Trophoblast cell (in vitro differentiated cells and primary cell): ENCODE measurements at regions not wholly inside any gene's neighbourhood (a gene's known extent, or its start where the extent isn't known, plus 50 kb on each side); places are given as distances from the start of the nearest gene placed in this dataset.

Experiments
- DNase-seq, 2 donors: peaks; one replicate each; pipeline ENCODE4 v3.0.0-alpha.2; 2016
- H2AFZ ChIP-seq: 2 replicates; pipeline ENCODE4 v1.6.1; 2013; ENCODE audit warnings: low read length, moderate library complexity, mild to moderate bottlenecking; ENCODE audit not compliant: insufficient read depth, poor library complexity
- H2AK5ac ChIP-seq: 2 replicates; pipeline ENCODE4 v1.6.1; 2013; ENCODE audit warnings: mild to moderate bottlenecking, low read length
- H2BK120ac ChIP-seq: 2 replicates; pipeline ENCODE4 v1.6.1; 2013; ENCODE audit warnings: low read length, mild to moderate bottlenecking, moderate library complexity; ENCODE audit not compliant: insufficient read depth, poor library complexity
- H2BK12ac ChIP-seq: 2 replicates; pipeline ENCODE4 v1.6.1; 2013; ENCODE audit warnings: mild to moderate bottlenecking, low read length, moderate library complexity
- H2BK5ac ChIP-seq: 2 replicates; pipeline ENCODE4 v1.6.1; 2013; ENCODE audit warnings: low read length, low read depth, moderate library complexity, mild to moderate bottlenecking; ENCODE audit not compliant: poor library complexity
- H3K14ac ChIP-seq: 2 replicates; pipeline ENCODE4 v1.6.1; 2013; ENCODE audit warnings: mild to moderate bottlenecking, low read length
- H3K18ac ChIP-seq: 2 replicates; pipeline ENCODE4 v1.6.1; 2013; ENCODE audit warnings: mild to moderate bottlenecking, low read length
- H3K23ac ChIP-seq: 2 replicates; pipeline ENCODE4 v1.6.1; 2013; ENCODE audit warnings: low read length
- H3K27ac ChIP-seq: 2 replicates; pipeline ENCODE4 v1.5.1; 2013; ENCODE audit warnings: low read depth, mild to moderate bottlenecking, inconsistent platforms, low read length, moderate library complexity
- H3K27me3 ChIP-seq: 2 replicates; pipeline ENCODE4 v1.6.1; 2013; ENCODE audit warnings: inconsistent platforms, mild to moderate bottlenecking, low read length, moderate library complexity; ENCODE audit not compliant: insufficient read depth
- H3K36me3 ChIP-seq, 2 experiments: 1 replicate in 1 of 2; 2 replicates in 1 of 2; pipeline ENCODE4 v1.6.1; 2013; ENCODE audit warnings: low read length in 2 of 2, mild to moderate bottlenecking in 2 of 2, moderate library complexity in 1 of 2; ENCODE audit not compliant: insufficient read depth in 2 of 2, control insufficient read depth in 1 of 2
- H3K4ac ChIP-seq: 2 replicates; pipeline ENCODE4 v1.6.1; 2013; ENCODE audit warnings: low read depth, mild to moderate bottlenecking, low read length, moderate library complexity
- H3K4me1 ChIP-seq, 2 experiments: 1 replicate in 1 of 2; 2 replicates in 1 of 2; pipeline ENCODE4 v1.6.1; 2013; ENCODE audit warnings: low read length in 2 of 2, mild to moderate bottlenecking in 2 of 2, moderate library complexity in 1 of 2; ENCODE audit not compliant: insufficient read depth in 2 of 2, control insufficient read depth in 1 of 2
- H3K4me2 ChIP-seq: 2 replicates; pipeline ENCODE4 v1.6.1; 2013; ENCODE audit warnings: inconsistent platforms, mild to moderate bottlenecking, low read length, moderate library complexity
- H3K4me3 ChIP-seq: 2 replicates; pipeline ENCODE4 v1.5.1; 2013; ENCODE audit warnings: mild to moderate bottlenecking, low read depth, low read length, inconsistent platforms
- H3K79me1 ChIP-seq: one replicate; pipeline ENCODE4 v1.6.1; 2013; ENCODE audit warnings: low read length
- H3K79me2 ChIP-seq: 2 replicates; pipeline ENCODE4 v1.6.1; 2013; ENCODE audit warnings: low read length, mild to moderate bottlenecking; ENCODE audit not compliant: control insufficient read depth, insufficient read depth, poor library complexity
- H3K9ac ChIP-seq: 2 replicates; pipeline ENCODE4 v1.6.1; 2013; ENCODE audit warnings: mild to moderate bottlenecking, low read length
- H3K9me3 ChIP-seq: 2 replicates; pipeline ENCODE4 v1.6.1; 2013; ENCODE audit warnings: low read depth, mild to moderate bottlenecking, control low read depth, inconsistent platforms, low read length; ENCODE audit not compliant: insufficient read depth
- H4K12ac ChIP-seq: 2 replicates; pipeline ENCODE4 v1.6.1; 2013; ENCODE audit warnings: low read depth, mild to moderate bottlenecking, low read length, moderate library complexity
- H4K8ac ChIP-seq: 2 replicates; pipeline ENCODE4 v1.6.1; 2013; ENCODE audit warnings: low read depth, mild to moderate bottlenecking, low read length, moderate library complexity
- H4K91ac ChIP-seq: one replicate; pipeline ENCODE4 v1.6.1; 2013; ENCODE audit warnings: low read depth, mild to moderate bottlenecking, low read length, moderate library complexity
- WGBS: extraction: QIAGEN DNeasy Blood & Tissue Kit; methylation state at CpG from one replicate; pipeline ENCODE4 v1.1.7; 2013; ENCODE audit warnings: missing lambda C conversion rate; ENCODE audit not compliant: insufficient read length, insufficient coverage; ENCODE audit errors: extremely low coverage; 5-methylcytosine and 5-hydroxymethylcytosine counted together

DNA sequence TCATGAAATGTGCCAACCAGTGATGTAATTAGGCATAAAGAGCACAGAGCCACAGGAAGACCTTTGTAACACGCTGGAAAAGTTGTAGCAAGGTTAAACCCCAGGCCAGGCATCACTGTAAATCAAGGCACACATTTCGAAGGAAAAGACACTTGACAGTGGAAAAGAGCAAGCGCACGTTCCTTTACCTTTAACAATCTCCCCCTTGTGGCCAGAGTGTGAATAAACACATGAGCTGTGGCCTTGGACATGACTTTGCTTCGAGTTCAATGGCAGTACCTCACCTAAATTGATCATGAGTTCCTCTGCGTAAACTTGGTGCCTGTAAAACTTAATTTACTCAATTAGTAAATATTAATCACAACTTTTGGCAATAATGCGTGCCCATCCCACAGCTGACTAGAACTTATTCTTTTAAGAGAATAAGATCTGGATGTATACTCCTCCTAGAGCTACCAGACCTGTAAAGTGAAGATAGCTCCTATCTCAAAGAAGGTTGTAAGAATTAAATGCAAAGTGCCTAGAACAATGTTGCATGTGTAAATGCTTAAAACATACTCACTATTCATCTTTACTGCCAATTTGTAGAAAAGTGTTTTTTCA lies 757.0 kb upstream of the NECTIN3 start:
- no peak overlapping the region for H3K27ac ChIP-seq
- no peak overlapping the region for H2BK120ac ChIP-seq
- no peak overlapping the region for H4K91ac ChIP-seq
- no peaks in the 10 kb centered on the region for H3K79me2 ChIP-seq
- H3K23ac ChIP-seq = no peak overlapping the region
- no peak overlapping the region for H3K4me2 ChIP-seq
- no peak overlapping the region for H3K18ac ChIP-seq
- H4K8ac ChIP-seq = no peak overlapping the region
- peak; percentile 37 to 88 for DNase-seq
- H3K9me3 ChIP-seq = no peaks in the 10 kb centered on the region
- H2BK12ac ChIP-seq = no peak overlapping the region
- H3K4ac ChIP-seq = no peak overlapping the region
- no peak overlapping the region for H2AFZ ChIP-seq
- no peaks in the 10 kb centered on the region for H3K79me1 ChIP-seq
- H3K36me3 ChIP-seq = no peaks in the 10 kb centered on the region
- H3K9ac ChIP-seq = no peak overlapping the region
- no peak overlapping the region for H2BK5ac ChIP-seq
- H3K14ac ChIP-seq = no peak overlapping the region
- no peak overlapping the region for H4K12ac ChIP-seq
- H3K4me1 ChIP-seq = no peaks in the 10 kb centered on the region
- H3K27me3 ChIP-seq = no peaks in the 10 kb centered on the region
- H3K4me3 ChIP-seq = no peak overlapping the region
- no peak overlapping the region for H2AK5ac ChIP-seq
- WGBS = no CpG with 5 or more reads among the region's 7 CpGs

- Histone ChIP-seq H3K79me1 (no peaks in the 10 kb centered on the region), H3K14ac (no peak overlapping the region), H2BK12ac (no peak overlapping the region), H2AK5ac (no peak overlapping the region), H2AFZ (no peak overlapping the region), H3K79me2 (no peaks in the 10 kb centered on the region), H2BK5ac (no peak overlapping the region), H3K4me2 (no peak overlapping the region), H3K27ac (no peak overlapping the region), H4K8ac (no peak overlapping the region), H3K23ac (no peak overlapping the region), H4K91ac (no peak overlapping the region), H3K36me3 (no peaks in the 10 kb centered on the region), H3K27me3 (no peaks in the 10 kb centered on the region), H3K4me1 (no peaks in the 10 kb centered on the region), H3K18ac (no peak overlapping the region), H3K9me3 (no peaks in the 10 kb centered on the region), H2BK120ac (no peak overlapping the region), H4K12ac (no peak overlapping the region), H3K4ac (no peak overlapping the region), H3K4me3 (no peak overlapping the region), H3K9ac (no peak overlapping the region)
- DNase-seq = no peak
- WGBS = no CpG with 5 or more reads among the region's 1 CpG
Observed at GRCh38 chr3:110318108-110318507, 753.5 kb upstream of the NECTIN3 start.

- H3K23ac ChIP-seq = no peak overlapping the region
- no peaks in the 10 kb centered on the region for H3K79me2 ChIP-seq
- H3K9me3 ChIP-seq = no peaks in the 10 kb centered on the region
- no peak overlapping the region for H2BK5ac ChIP-seq
- no peak overlapping the region for H3K27ac ChIP-seq
- H3K4me1 ChIP-seq = no peaks in the 10 kb centered on the region
- no peak overlapping the region for H3K4me3 ChIP-seq
- H4K12ac ChIP-seq = no peak overlapping the region
- WGBS = no CpG with 5 or more reads among the region's 1 CpG
- no peak overlapping the region for H2AFZ ChIP-seq
- H3K18ac ChIP-seq = no peak overlapping the region
- H3K14ac ChIP-seq = no peak overlapping the region
- no peaks in the 10 kb centered on the region for H3K36me3 ChIP-seq
- no peak overlapping the region for H4K8ac ChIP-seq
- DNase-seq = no peak
- no peak overlapping the region for H2BK12ac ChIP-seq
- H3K4ac ChIP-seq = no peak overlapping the region
- no peaks in the 10 kb centered on the region for H3K27me3 ChIP-seq
- no peak overlapping the region for H2AK5ac ChIP-seq
- no peaks in the 10 kb centered on the region for H3K79me1 ChIP-seq
- H3K9ac ChIP-seq = no peak overlapping the region
- H4K91ac ChIP-seq = no peak overlapping the region
- no peak overlapping the region for H3K4me2 ChIP-seq
- no peak overlapping the region for H2BK120ac ChIP-seq
Observed at GRCh38 chr3:110323349-110323748, 748.3 kb upstream of the NECTIN3 start.

DNA sequence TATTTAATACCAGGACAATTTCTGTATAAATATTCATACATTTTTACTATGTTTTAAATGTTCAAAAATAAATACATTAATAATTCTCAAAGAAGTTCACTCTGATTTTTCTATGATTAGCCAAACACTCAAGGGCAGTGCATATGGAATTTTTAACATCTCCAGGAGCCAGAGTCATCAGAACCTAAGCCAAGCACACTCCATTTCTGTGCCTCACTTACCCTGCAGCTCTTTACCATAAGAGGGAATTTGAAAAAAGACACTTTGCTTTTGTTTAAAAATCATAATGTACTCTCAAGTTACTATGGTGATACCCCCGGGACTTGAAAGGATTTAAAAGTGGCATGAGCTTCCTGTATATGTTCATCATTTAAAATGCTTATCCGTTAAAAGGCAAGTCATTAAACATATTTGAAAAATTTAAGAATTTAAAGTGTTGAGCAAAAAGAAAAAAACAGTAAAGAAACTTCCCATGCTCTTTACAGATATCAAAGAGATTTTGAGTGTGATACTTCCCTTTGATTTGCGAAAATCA lies 747.4 kb upstream of the NECTIN3 start:
- no peak overlapping the region for H2BK120ac ChIP-seq
- no peak overlapping the region for H3K14ac ChIP-seq
- H3K27me3 ChIP-seq = no peaks in the 10 kb centered on the region
- H3K4ac ChIP-seq = no peak overlapping the region
- H3K79me1 ChIP-seq = no peaks in the 10 kb centered on the region
- H3K23ac ChIP-seq = no peak overlapping the region
- no peak overlapping the region for H2BK12ac ChIP-seq
- no peaks in the 10 kb centered on the region for H3K79me2 ChIP-seq
- H3K27ac ChIP-seq = no peak overlapping the region
- no peak overlapping the region for H4K91ac ChIP-seq
- DNase-seq = no peak
- no peak overlapping the region for H2AK5ac ChIP-seq
- no CpG with 5 or more reads among the region's 3 CpGs for WGBS
- peaks cover 4% of the 10 kb centered on the region for H3K9me3 ChIP-seq
- H3K4me3 ChIP-seq = no peak overlapping the region
- H3K4me2 ChIP-seq = no peak overlapping the region
- H3K4me1 ChIP-seq = no peaks in the 10 kb centered on the region
- no peak overlapping the region for H3K18ac ChIP-seq
- H3K9ac ChIP-seq = no peak overlapping the region
- no peak overlapping the region for H2AFZ ChIP-seq
- no peak overlapping the region for H2BK5ac ChIP-seq
- H4K8ac ChIP-seq = no peak overlapping the region
- H4K12ac ChIP-seq = no peak overlapping the region
- no peaks in the 10 kb centered on the region for H3K36me3 ChIP-seq
